ENCODE measurements at regions not wholly inside any gene's neighbourhood (a gene's known extent, or its start where the extent isn't known, plus 50 kb on each side); places are given as distances from the start of the nearest gene placed in this dataset.

GRCh38 chr2:48066000-48066399 lies 159.7 kb upstream of the FBXO11 start:
- TF ChIP-seq SP1 (IDR thresholded peaks at IDR 0.05): no peak
- no peak for TF ChIP-seq FOXK2 (IDR thresholded peaks at IDR 0.05)

All from HEK293T (cell line).